ENCODE measurements at regions not wholly inside any gene's neighbourhood (a gene's known extent, or its start where the extent isn't known, plus 50 kb on each side); places are given as distances from the start of the nearest gene placed in this dataset.
"Not testable (repeated sequence)": the region's sequence is repeated elsewhere in the genome, so short reads cannot be mapped to it uniquely, and the experiment has no call there.

- no peak for DNase-seq
These were observed 78.7 kb upstream of the LAPTM4A start for GRCh38 chr2:20130160-20130560.

GRCh38 chr2:20129331-20130159 lies 78.1 kb upstream of the LAPTM4A start:
- DNase-seq, result no peak

GRCh38 chr2:20128506-20129330 lies 77.3 kb upstream of the LAPTM4A start:
- DNase-seq, result no peak

- DNase-seq, result no peak
These were observed 75.0 kb upstream of the LAPTM4A start for GRCh38 chr2:20126469-20126868.

- no peak for DNase-seq
These were observed 74.6 kb upstream of the LAPTM4A start for GRCh38 chr2:20126040-20126439.

- no peak for DNase-seq
These were observed 74.2 kb upstream of the LAPTM4A start for GRCh38 chr2:20125616-20126015.

GRCh38 chr2:20125164-20125563 lies 73.7 kb upstream of the LAPTM4A start:
- no peak for DNase-seq

- DNase-seq, result no peak
These were observed 72.6 kb upstream of the LAPTM4A start for GRCh38 chr2:20123871-20124594.

GRCh38 chr2:20122864-20123263 lies 71.4 kb upstream of the LAPTM4A start:
- no peak for DNase-seq

- no peak for DNase-seq
These were observed 69.4 kb upstream of the LAPTM4A start for GRCh38 chr2:20120569-20121416.

GRCh38 chr2:20118051-20118450 lies 66.6 kb upstream of the LAPTM4A start:
- no peak for DNase-seq

- no peak for DNase-seq
These were observed 64.5 kb upstream of the LAPTM4A start for GRCh38 chr2:20115902-20116301.

- no peak for DNase-seq
These were observed 63.9 kb upstream of the LAPTM4A start for GRCh38 chr2:20115374-20115773.

- DNase-seq, result no peak
These were observed 62.8 kb upstream of the LAPTM4A start for GRCh38 chr2:20113986-20114938.

- no peak for DNase-seq
These were observed 61.8 kb upstream of the LAPTM4A start for GRCh38 chr2:20113004-20113796.

GRCh38 chr2:20112361-20112760 lies 60.9 kb upstream of the LAPTM4A start:
- not testable (repeated sequence) for DNase-seq

GRCh38 chr2:20111311-20112131 lies 60.1 kb upstream of the LAPTM4A start:
- no peak for DNase-seq

- DNase-seq, result no peak
These were observed 59.4 kb upstream of the LAPTM4A start for GRCh38 chr2:20110876-20111275.

GRCh38 chr2:20110383-20110782 lies 59.0 kb upstream of the LAPTM4A start:
- no peak for DNase-seq

Data from retina (tissue), 1 donor.